Ishikawa (cell line): ENCODE measurements at regions not wholly inside any gene's neighbourhood (a gene's known extent, or its start where the extent isn't known, plus 50 kb on each side); places are given as distances from the start of the nearest gene placed in this dataset.

Source experiments
- CEBPB ChIP-seq: IDR thresholded peaks from 2 replicates; pipeline ENCODE4 v1.6.1; 2012
- CREB1 ChIP-seq: IDR thresholded peaks from 2 replicates; pipeline ENCODE4 v1.6.1; 2012; ENCODE audit warnings: low read depth
- EGR1 ChIP-seq: IDR thresholded peaks from 2 replicates; pipeline ENCODE4 v1.6.1; 2012
- EP300 ChIP-seq: IDR thresholded peaks from 2 replicates; pipeline ENCODE4 v1.6.1; 2012; ENCODE audit warnings: borderline replicate concordance
- FOXM1 ChIP-seq: IDR thresholded peaks from 2 replicates; pipeline ENCODE4 v1.6.1; 2012; ENCODE audit warnings: low read depth, borderline replicate concordance
- NFIC ChIP-seq: IDR thresholded peaks from 2 replicates; pipeline ENCODE4 v1.6.1; 2012
- RAD21 ChIP-seq: IDR thresholded peaks from 2 replicates; pipeline ENCODE4 v1.6.1; 2012; ENCODE audit warnings: low read depth
- TAF1 ChIP-seq: IDR thresholded peaks from 2 replicates; pipeline ENCODE4 v1.6.1; 2012; ENCODE audit warnings: low read depth, mild to moderate bottlenecking
- TCF12 ChIP-seq: IDR thresholded peaks from 2 replicates; pipeline ENCODE4 v1.6.1; 2012; ENCODE audit warnings: low read depth
- TEAD4 ChIP-seq: IDR thresholded peaks from 2 replicates; pipeline ENCODE4 v1.6.1; 2012
- YY1 ChIP-seq: IDR thresholded peaks from 2 replicates; pipeline ENCODE4 v1.6.1; 2012; ENCODE audit warnings: low read depth
- ZBTB7A ChIP-seq: IDR thresholded peaks from 2 replicates; pipeline ENCODE4 v1.6.1; 2012; ENCODE audit warnings: low read depth
- TF ChIP-seq, protein P1 (sequence below): IDR thresholded peaks from 2 replicates; pipeline ENCODE4 v1.6.1; 2012
- TF ChIP-seq, protein P2 (sequence below): IDR thresholded peaks from 2 replicates; pipeline ENCODE4 v1.6.1; 2012; ENCODE audit warnings: low read depth, mild to moderate bottlenecking
- TF ChIP-seq, protein P3 (sequence below): IDR thresholded peaks from 2 replicates; pipeline ENCODE4 v1.6.1; 2012

DNA sequence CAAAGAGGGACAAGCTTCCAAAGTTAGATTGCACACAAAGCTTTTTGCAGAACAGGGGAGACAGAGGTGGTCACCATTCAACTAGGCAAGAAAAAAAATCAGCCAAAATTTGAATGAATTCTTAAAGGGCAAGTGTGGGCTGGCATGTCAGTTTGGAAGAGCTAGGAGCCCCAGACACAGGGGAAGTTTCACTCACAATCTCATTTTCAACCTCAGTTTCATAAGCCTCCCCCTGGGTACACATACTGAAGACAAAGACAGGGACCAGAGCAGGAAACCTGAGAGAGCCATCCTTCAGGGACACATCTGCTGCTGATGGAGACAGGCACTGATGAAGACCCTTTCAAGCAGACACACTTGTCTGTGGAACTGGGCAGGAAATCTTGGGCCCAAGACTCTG, 106.3 kb upstream of the PSMD7 start:
- TF ChIP-seq, protein P1, sequence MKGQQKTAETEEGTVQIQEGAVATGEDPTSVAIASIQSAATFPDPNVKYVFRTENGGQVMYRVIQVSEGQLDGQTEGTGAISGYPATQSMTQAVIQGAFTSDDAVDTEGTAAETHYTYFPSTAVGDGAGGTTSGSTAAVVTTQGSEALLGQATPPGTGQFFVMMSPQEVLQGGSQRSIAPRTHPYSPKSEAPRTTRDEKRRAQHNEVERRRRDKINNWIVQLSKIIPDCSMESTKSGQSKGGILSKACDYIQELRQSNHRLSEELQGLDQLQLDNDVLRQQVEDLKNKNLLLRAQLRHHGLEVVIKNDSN, result no peak
- TF ChIP-seq YY1 (no peak), ZBTB7A (no peak), CREB1 (no peak), TAF1 (no peak), TCF12 (no peak)

DNA sequence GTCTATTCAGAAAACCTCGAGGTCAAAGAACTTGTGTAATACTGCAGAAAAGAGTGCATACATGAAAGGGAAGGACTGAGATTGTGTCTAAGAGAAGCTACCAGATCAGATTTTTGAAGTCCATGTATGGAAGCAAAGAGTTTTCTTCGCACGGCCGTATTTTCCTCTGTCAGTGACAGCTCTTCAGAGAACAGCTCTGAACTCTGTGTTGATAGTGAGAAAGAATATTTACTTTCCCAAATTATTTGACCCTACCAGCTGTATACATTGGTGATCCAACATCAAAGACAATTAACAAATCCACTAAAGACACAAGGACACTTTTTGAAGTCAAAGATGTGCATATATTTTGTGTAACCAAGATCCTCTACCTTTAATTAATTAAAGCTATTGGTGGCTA, 107.8 kb upstream of the PSMD7 start:
- TF ChIP-seq EGR1 (no peak), TAF1 (no peak), TEAD4 (no peak)

DNA sequence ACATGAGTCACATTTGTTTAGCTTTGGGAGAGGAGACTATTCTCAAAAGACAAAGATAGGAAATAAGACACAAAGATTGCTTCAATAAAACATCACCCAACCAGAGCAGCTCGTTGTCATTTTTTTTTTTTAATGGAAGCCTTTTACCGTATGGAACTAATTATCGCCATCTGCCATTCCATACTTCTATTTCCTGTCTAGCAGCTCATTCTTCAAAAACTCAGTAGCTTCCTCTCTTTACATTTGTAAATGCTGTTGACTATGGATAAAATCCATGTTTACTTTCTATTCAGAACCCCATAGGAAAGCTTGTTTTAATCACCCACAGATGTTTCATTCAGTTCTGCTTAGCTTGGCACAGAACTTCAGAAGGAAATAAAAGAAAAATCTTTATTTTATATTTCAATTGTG, 110.0 kb upstream of the PSMD7 start:
- TF ChIP-seq CEBPB (no peak), FOXM1 (no peak), EGR1 (no peak), TCF12 (no peak), RAD21 (no peak), TAF1 (no peak), YY1 (no peak), TEAD4 (no peak), NFIC (no peak), EP300 (no peak)
- TF ChIP-seq, protein P2, sequence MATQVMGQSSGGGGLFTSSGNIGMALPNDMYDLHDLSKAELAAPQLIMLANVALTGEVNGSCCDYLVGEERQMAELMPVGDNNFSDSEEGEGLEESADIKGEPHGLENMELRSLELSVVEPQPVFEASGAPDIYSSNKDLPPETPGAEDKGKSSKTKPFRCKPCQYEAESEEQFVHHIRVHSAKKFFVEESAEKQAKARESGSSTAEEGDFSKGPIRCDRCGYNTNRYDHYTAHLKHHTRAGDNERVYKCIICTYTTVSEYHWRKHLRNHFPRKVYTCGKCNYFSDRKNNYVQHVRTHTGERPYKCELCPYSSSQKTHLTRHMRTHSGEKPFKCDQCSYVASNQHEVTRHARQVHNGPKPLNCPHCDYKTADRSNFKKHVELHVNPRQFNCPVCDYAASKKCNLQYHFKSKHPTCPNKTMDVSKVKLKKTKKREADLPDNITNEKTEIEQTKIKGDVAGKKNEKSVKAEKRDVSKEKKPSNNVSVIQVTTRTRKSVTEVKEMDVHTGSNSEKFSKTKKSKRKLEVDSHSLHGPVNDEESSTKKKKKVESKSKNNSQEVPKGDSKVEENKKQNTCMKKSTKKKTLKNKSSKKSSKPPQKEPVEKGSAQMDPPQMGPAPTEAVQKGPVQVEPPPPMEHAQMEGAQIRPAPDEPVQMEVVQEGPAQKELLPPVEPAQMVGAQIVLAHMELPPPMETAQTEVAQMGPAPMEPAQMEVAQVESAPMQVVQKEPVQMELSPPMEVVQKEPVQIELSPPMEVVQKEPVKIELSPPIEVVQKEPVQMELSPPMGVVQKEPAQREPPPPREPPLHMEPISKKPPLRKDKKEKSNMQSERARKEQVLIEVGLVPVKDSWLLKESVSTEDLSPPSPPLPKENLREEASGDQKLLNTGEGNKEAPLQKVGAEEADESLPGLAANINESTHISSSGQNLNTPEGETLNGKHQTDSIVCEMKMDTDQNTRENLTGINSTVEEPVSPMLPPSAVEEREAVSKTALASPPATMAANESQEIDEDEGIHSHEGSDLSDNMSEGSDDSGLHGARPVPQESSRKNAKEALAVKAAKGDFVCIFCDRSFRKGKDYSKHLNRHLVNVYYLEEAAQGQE, result no peak
- TF ChIP-seq, protein P1, result no peak
- TF ChIP-seq, protein P3, sequence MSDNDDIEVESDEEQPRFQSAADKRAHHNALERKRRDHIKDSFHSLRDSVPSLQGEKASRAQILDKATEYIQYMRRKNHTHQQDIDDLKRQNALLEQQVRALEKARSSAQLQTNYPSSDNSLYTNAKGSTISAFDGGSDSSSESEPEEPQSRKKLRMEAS, result no peak

DNA sequence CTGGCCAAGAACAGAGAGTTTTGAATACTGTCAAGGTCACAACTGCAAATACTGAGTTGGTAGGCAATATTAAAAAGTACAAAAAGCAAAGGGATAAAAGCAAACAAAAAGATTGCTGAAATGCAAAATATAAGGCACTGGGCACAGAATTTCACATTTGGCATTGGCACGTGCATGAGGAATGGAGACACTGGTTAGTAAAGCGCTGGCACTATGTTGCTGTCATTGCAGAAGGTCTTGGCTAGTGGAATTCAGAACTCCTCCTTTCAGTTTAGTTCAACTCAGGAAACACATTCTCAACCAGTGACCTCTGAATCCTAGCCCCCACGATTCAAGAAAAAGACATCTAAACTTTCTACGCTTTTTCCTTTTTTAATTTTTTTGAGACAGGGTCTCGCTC, 111.8 kb upstream of the PSMD7 start:
- TF ChIP-seq, protein P2, result no peak
- TF ChIP-seq, protein P3, result no peak
- TF ChIP-seq RAD21, result no peak
- TF ChIP-seq CREB1, result no peak
- no peak for TF ChIP-seq EP300
- no peak for TF ChIP-seq CEBPB
- TF ChIP-seq ZBTB7A, result no peak
- TF ChIP-seq, protein P1, result no peak
- no peak for TF ChIP-seq NFIC
- TF ChIP-seq TCF12, result no peak
- TF ChIP-seq YY1, result no peak
- no peak for TF ChIP-seq FOXM1
- no peak for TF ChIP-seq EGR1
- TF ChIP-seq TEAD4, result no peak
- no peak for TF ChIP-seq TAF1

DNA sequence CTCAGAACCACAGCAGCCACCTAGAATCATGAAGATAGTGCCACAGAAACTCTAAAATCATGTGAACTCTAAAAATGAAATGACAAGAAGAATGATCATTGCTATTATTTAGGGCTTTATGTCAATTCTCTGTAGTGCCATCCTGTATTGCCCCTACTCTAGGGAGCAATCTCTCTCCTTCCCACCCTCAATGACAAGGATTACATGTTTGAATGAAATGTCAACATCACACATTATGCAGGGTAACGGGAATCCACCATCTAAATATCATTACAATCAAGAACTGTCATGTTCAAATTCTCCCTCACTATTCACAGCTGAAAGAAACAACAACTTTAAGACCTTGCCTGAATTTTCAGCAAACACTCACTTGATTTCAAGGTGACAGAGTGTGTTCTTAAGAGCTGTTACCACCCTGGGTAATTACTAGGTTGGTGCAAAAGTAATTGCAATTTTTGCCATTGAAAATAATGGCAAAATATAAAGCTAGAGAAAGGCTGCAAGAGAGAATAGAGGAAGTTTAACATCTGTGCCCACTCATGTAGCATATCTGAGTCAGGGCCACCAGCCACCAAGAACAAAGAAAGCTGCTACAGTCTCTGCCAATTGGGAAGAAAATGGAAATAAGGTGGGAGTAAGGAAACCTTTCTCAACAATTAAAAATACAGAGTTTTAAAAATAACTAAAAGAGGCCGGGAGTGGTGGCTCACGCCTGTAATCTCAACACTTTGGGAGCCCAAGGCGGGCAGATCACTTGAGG, 112.8 kb upstream of the PSMD7 start:
- TF ChIP-seq TEAD4 (no peak), TCF12 (no peak), RAD21 (no peak), EP300 (no peak), YY1 (no peak), ZBTB7A (no peak), NFIC (no peak), CREB1 (no peak)
- TF ChIP-seq, protein P2, result no peak
